ENCODE measurements at regions not wholly inside any gene's neighbourhood (a gene's known extent, or its start where the extent isn't known, plus 50 kb on each side); places are given as distances from the start of the nearest gene placed in this dataset.

- no peak for DNase-seq
Observed at GRCh38 chr7:156118248-156118645, 306.0 kb upstream of the SHH start.

- DNase-seq = no peak
Observed at GRCh38 chr7:156117542-156118247, 305.4 kb upstream of the SHH start.

GRCh38 chr7:156116514-156117215, 304.4 kb upstream of the SHH start:
- DNase-seq = no peak

- DNase-seq = no peak
Observed at GRCh38 chr7:156115582-156115981, 303.3 kb upstream of the SHH start.

GRCh38 chr7:156113731-156114130, 301.5 kb upstream of the SHH start:
- no peak for DNase-seq

GRCh38 chr7:156109988-156110387, 297.7 kb upstream of the SHH start:
- DNase-seq = no peak

GRCh38 chr7:156109076-156109475, 296.8 kb upstream of the SHH start:
- no peak for DNase-seq

GRCh38 chr7:156107957-156108356, 295.7 kb upstream of the SHH start:
- no peak for DNase-seq

GRCh38 chr7:156106107-156106426, 293.8 kb upstream of the SHH start:
- no peak for DNase-seq

- no peak for DNase-seq
Observed at GRCh38 chr7:156105337-156106106, 293.3 kb upstream of the SHH start.

- no peak for DNase-seq
Observed at GRCh38 chr7:156104501-156105336, 292.5 kb upstream of the SHH start.

- DNase-seq = no peak
Observed at GRCh38 chr7:156102267-156102666, 290.0 kb upstream of the SHH start.

- no peak for DNase-seq
Observed at GRCh38 chr7:156101355-156101754, 289.1 kb upstream of the SHH start.

GRCh38 chr7:156100086-156100485, 287.8 kb upstream of the SHH start:
- DNase-seq = no peak

- DNase-seq = no peak
Observed at GRCh38 chr7:156099085-156099484, 286.8 kb upstream of the SHH start.

GRCh38 chr7:156096771-156097538, 284.7 kb upstream of the SHH start:
- no peak for DNase-seq

GRCh38 chr7:156095908-156096539, 283.8 kb upstream of the SHH start:
- no peak for DNase-seq

- DNase-seq = no peak
Observed at GRCh38 chr7:156094350-156095146, 282.3 kb upstream of the SHH start.

- no peak for DNase-seq
Observed at GRCh38 chr7:156092307-156092706, 280.0 kb upstream of the SHH start.

GRCh38 chr7:156091519-156092080, 279.3 kb upstream of the SHH start:
- DNase-seq = no peak

- no peak for DNase-seq
Observed at GRCh38 chr7:156090988-156091387, 278.7 kb upstream of the SHH start.

Measured in CD4-positive, alpha-beta T cell treated with Interleukin-4 for 4 hours (primary cell).